K562 (cell line): ENCODE measurements at regions not wholly inside any gene's neighbourhood (a gene's known extent, or its start where the extent isn't known, plus 50 kb on each side); places are given as distances from the start of the nearest gene placed in this dataset.

Experiments
- ATAC-seq: fragments of 200-7000 bp; cut with Tn5 transposase; 3 replicates; pipeline ENCODE4 v1.9.1; 2020; ENCODE audit warnings: moderate library complexity
- BruUV-seq: library from RNA; stranded (reverse); fragments of 400-500 nt; replicated peaks from 2 replicates; lab custom pipeline; 2021; lab: Mats Ljungman, UMichigan
- CTCF ChIA-PET: fragments of 300-600 bp; formaldehyde crosslinking; extraction: SDS; loops from one replicate; lab custom pipeline; 2021; ENCODE audit warnings: low intra/inter-chr PET ratio; lab: Yijun Ruan, JAX
- POLR2A ChIA-PET: fragments of 300-600, 350-650 bp; sonication (Branson Sonifier 250); formaldehyde crosslinking; extraction: SDS; loops from one replicate; lab custom pipeline; 2021; ENCODE audit warnings: antibody characterized with exemption, inconsistent platforms; lab: Yijun Ruan, JAX
- DNase-seq, 4 experiments: peaks; one replicate each; pipeline versions ENCODE4 v3.0.0 to v3.0.0-alpha.2; 2011 to 2018; ENCODE audit warnings: low spot score in 3 of 4, mixed read lengths in 3 of 4; ENCODE audit errors: extremely low read depth in 1 of 4
- FAIRE-seq: peaks from 2 replicates; lab custom pipeline; 2011; peaks lifted over from hg19 to GRCh38; lab: Jason Lieb, UNC
- H2AFZ ChIP-seq: 2 replicates; pipeline ENCODE4 v1.6.0; 2011; ENCODE audit warnings: low read depth, low read length, control low read depth, inconsistent platforms
- H3K27ac ChIP-seq: fragments of 200-600 bp; 3 replicates; pipeline ENCODE4 v1.8.0; 2011; ENCODE audit warnings: low read depth, mild to moderate bottlenecking, control low read depth, inconsistent platforms, low read length, moderate library complexity, mixed read lengths; ENCODE audit errors: extremely low read depth
- H3K27me3 ChIP-seq, 2 experiments: fragments of 300-600 bp in 1 of 2; 2 replicates in 1 of 2; 3 replicates in 1 of 2; pipeline versions ENCODE4 v1.6.0 to v1.8.0; 2011; ENCODE audit warnings: inconsistent platforms in 2 of 2, low read length in 2 of 2, mild to moderate bottlenecking in 1 of 2, mixed read lengths in 1 of 2, moderate library complexity in 1 of 2; ENCODE audit not compliant: control insufficient read depth in 2 of 2, insufficient read depth in 2 of 2
- H3K36me3 ChIP-seq: fragments of 300-600 bp; 3 replicates; pipeline ENCODE4 v1.8.0; 2011; ENCODE audit warnings: mild to moderate bottlenecking, low read length, inconsistent platforms; ENCODE audit not compliant: control insufficient read depth, insufficient read depth
- H3K4me1 ChIP-seq, 2 experiments: fragments of 200-600 bp in 1 of 2; replicated peaks in 1 of 2; 2 replicates in 1 of 2; 3 replicates in 1 of 2; pipeline versions ENCODE4 v1.5.1 to v1.8.0; 2011; ENCODE audit warnings: inconsistent platforms in 2 of 2, low read length in 2 of 2, mild to moderate bottlenecking in 1 of 2, mixed read lengths in 1 of 2, moderate library complexity in 1 of 2; ENCODE audit not compliant: control insufficient read depth in 2 of 2, insufficient read depth in 2 of 2
- H3K4me2 ChIP-seq: 2 replicates; pipeline ENCODE4 v1.6.1; 2011; ENCODE audit warnings: low read length, control low read depth, inconsistent platforms, mixed read lengths; ENCODE audit not compliant: insufficient read depth
- H3K4me3 ChIP-seq: fragments of 200-600 bp; sonication (generic), shearing (Covaris generic); 2 replicates; pipeline ENCODE4 v1.5.1; 2016; ENCODE audit warnings: control low read depth, inconsistent platforms
- H3K79me2 ChIP-seq: fragments of 200-600 bp; 3 replicates; pipeline ENCODE4 v1.8.0; 2011; ENCODE audit warnings: low read length, inconsistent platforms; ENCODE audit not compliant: control insufficient read depth, insufficient read depth
- H3K9ac ChIP-seq, 2 experiments: 2 replicates each; pipeline versions ENCODE4 v1.6.0 to v1.6.1; 2011; ENCODE audit warnings: low read depth in 2 of 2, low read length in 2 of 2, control low read depth in 1 of 2, inconsistent platforms in 1 of 2, mild to moderate bottlenecking in 1 of 2, mixed read lengths in 1 of 2; ENCODE audit not compliant: insufficient read depth in 1 of 2
- H3K9me1 ChIP-seq: one replicate; pipeline ENCODE4 v1.6.0; 2011; ENCODE audit warnings: inconsistent platforms, mild to moderate bottlenecking, low read length, moderate library complexity; ENCODE audit not compliant: control insufficient read depth, insufficient read depth
- H3K9me3 ChIP-seq: replicated peaks from 2 replicates; pipeline ENCODE4 v1.5.1; 2011; ENCODE audit warnings: low read depth, low read length, inconsistent platforms; ENCODE audit not compliant: control insufficient read depth, insufficient read depth
- H4K20me1 ChIP-seq: replicated peaks from 2 replicates; pipeline ENCODE4 v1.6.1; 2011; ENCODE audit warnings: low read length, inconsistent platforms, mixed read lengths; ENCODE audit not compliant: control insufficient read depth, insufficient read depth
- EP300 ChIP-seq: IDR thresholded peaks from 2 replicates; pipeline ENCODE4 v1.6.1; 2012; ENCODE audit warnings: low read length, improper control_type of control experiment
- FOXK2 ChIP-seq, 2 experiments: fragments of 450-650 bp; IDR thresholded peaks in 1 of 2; conservative IDR thresholded peaks in 1 of 2; 2 replicates each; pipeline ENCODE4 v1.6.1; 2016; ENCODE audit warnings: low read depth in 2 of 2, mild to moderate bottlenecking in 1 of 2
- GATAD2B ChIP-seq: fragments of 450-650 bp; IDR thresholded peaks from 2 replicates; pipeline ENCODE4 v1.6.1; 2017; ENCODE audit warnings: mild to moderate bottlenecking, borderline replicate concordance
- HDAC6 ChIP-seq: IDR thresholded peaks from 2 replicates; pipeline ENCODE4 v1.6.1; 2012; ENCODE audit warnings: low read depth, mild to moderate bottlenecking, control low read depth, inconsistent platforms, low read length, moderate library complexity
- HNRNPUL1 ChIP-seq: fragments of 200-400 bp; formaldehyde crosslinking; IDR thresholded peaks from 2 replicates; pipeline ENCODE4 v1.6.1; 2017; ENCODE audit warnings: low read length
- NCOA4 ChIP-seq: fragments of 450-650 bp; IDR thresholded peaks from 2 replicates; pipeline ENCODE4 v1.6.1; 2018; ENCODE audit warnings: mild to moderate bottlenecking; ENCODE audit not compliant: partially characterized antibody
- PBX2 ChIP-seq, 2 experiments: IDR thresholded peaks in 1 of 2; conservative IDR thresholded peaks in 1 of 2; 2 replicates each; pipeline ENCODE4 v1.6.1; 2016; ENCODE audit warnings: low read depth in 2 of 2, mild to moderate bottlenecking in 1 of 2, missing compliant biosample characterization in 1 of 2, missing genetic modification characterization in 1 of 2, moderate library complexity in 1 of 2
- RERE ChIP-seq: sonication (generic); formaldehyde crosslinking; IDR thresholded peaks from 2 replicates; pipeline ENCODE4 v1.8.0; 2023; ENCODE audit warnings: missing genetic modification reagents, mild to moderate bottlenecking, borderline replicate concordance
- SIN3B ChIP-seq: fragments of 450-650 bp; IDR thresholded peaks from 2 replicates; pipeline ENCODE4 v1.6.1; 2017; ENCODE audit warnings: low read depth, mild to moderate bottlenecking, moderate library complexity
- SMARCC2 ChIP-seq: fragments of 450-650 bp; IDR thresholded peaks from 2 replicates; pipeline ENCODE4 v1.6.1; 2017; ENCODE audit warnings: antibody characterized with exemption, moderate library complexity, mild to moderate bottlenecking, low read depth
- STAT5A ChIP-seq: IDR thresholded peaks from 2 replicates; pipeline ENCODE4 v1.6.1; 2012; ENCODE audit warnings: low read length, inconsistent platforms, borderline replicate concordance
- THRAP3 ChIP-seq: fragments of 450-650 bp; IDR thresholded peaks from 2 replicates; pipeline ENCODE4 v1.6.1; 2016; ENCODE audit warnings: mild to moderate bottlenecking, inconsistent platforms, borderline replicate concordance
- ZC3H11A ChIP-seq: IDR thresholded peaks from 2 replicates; pipeline ENCODE4 v1.6.1; 2012; ENCODE audit warnings: low read depth, low read length, improper control_type of control experiment
- ZNF699 ChIP-seq: fragments of 250-450 bp; sonication (Bioruptor Pico); IDR thresholded peaks from 2 replicates; pipeline ENCODE4 v1.8.0; 2021; ENCODE audit warnings: mild to moderate bottlenecking, moderate library complexity; ENCODE audit not compliant: insufficient replicate concordance
- ZNF76 ChIP-seq: fragments of 250-450 bp; sonication (Bioruptor Pico); IDR thresholded peaks from 2 replicates; pipeline ENCODE4 v1.4.0; 2020; ENCODE audit warnings: mild to moderate bottlenecking, moderate library complexity, borderline replicate concordance
- WGBS: fragments of 100-300 bp; shearing (Covaris generic); methylation state at CpG from one replicate; pipeline ENCODE4 v1.1.6; 2016; ENCODE audit warnings: low coverage, mixed read lengths; ENCODE audit not compliant: insufficient coverage; ENCODE audit errors: missing lambda C conversion rate; 5-methylcytosine and 5-hydroxymethylcytosine counted together
- in situ Hi-C: fragments of 300-500 bp; cut with MboI; formaldehyde crosslinking; loops from 4 replicates; pipeline ENCODE4 v1.15.0; 2018; ENCODE audit warnings: inconsistent platforms, mixed read lengths
- intact Hi-C: fragments of 100-400 bp; cut with micrococcal nuclease; formaldehyde crosslinking; loops from 2 replicates; pipeline ENCODE4 v1.14.2; 2022

GRCh38 chr14:87306409-87307168 lies 686.4 kb downstream of the GALC start:
- Histone ChIP-seq H3K4me2 (no peak overlapping the region), H3K27me3 (no peaks in the 10 kb centered on the region), H3K9me1 (no peaks in the 10 kb centered on the region), H3K4me3 (no peak overlapping the region), H3K79me2 (no peaks in the 10 kb centered on the region), H3K9me3 (no peaks in the 10 kb centered on the region), H3K4me1 (no peaks in the 10 kb centered on the region), H4K20me1 (no peaks in the 10 kb centered on the region), H3K9ac (no peak overlapping the region), H2AFZ (no peak overlapping the region), H3K36me3 (no peaks in the 10 kb centered on the region), H3K27ac (no peak overlapping the region)
- 0% methylated on average over 1 of the region's 1 CpG for WGBS
- POLR2A ChIA-PET, result no interaction called here
- CTCF ChIA-PET, result no interaction called here
- ATAC-seq, result no peak
- BruUV-seq, result no TSS peak
- in situ Hi-C loops, result no loop called here
- DNase-seq, result no peak
- no peak for FAIRE-seq
- intact Hi-C loops, result no loop called here
- no peak for TF ChIP-seq ZNF76 (CRISPR knock-in tag)
- TF ChIP-seq HDAC6, result no peak
- no peak for TF ChIP-seq SIN3B
- no peak for TF ChIP-seq HNRNPUL1
- TF ChIP-seq ZNF699 (CRISPR knock-in tag), result no peak
- TF ChIP-seq PBX2 (CRISPR knock-in tag; IDR thresholded peaks at IDR 0.05; ENCODE audit: low read depth), result no peak
- TF ChIP-seq PBX2 (tag; conservative IDR thresholded peaks at IDR 0.05; ENCODE audit: low read depth), result no peak
- no peak for TF ChIP-seq ZC3H11A
- no peak for TF ChIP-seq RERE (CRISPR knock-in tag)
- TF ChIP-seq FOXK2 (conservative IDR thresholded peaks at IDR 0.05 in 1 of 2, IDR thresholded peaks at IDR 0.05 in 1 of 2; ENCODE audit: low read depth in 2 of 2), result no peak
- TF ChIP-seq THRAP3, result no peak
- TF ChIP-seq GATAD2B, result no peak
- TF ChIP-seq NCOA4, result no peak
- TF ChIP-seq STAT5A, result no peak
- TF ChIP-seq SMARCC2, result no peak
- no peak for TF ChIP-seq EP300
